ENCODE measurements at regions not wholly inside any gene's neighbourhood (a gene's known extent, or its start where the extent isn't known, plus 50 kb on each side); places are given as distances from the start of the nearest gene placed in this dataset.

GRCh38 chr13:74434782-74435181 is 300.6 kb upstream of the KLF12 start:
- TF ChIP-seq, protein P1, sequence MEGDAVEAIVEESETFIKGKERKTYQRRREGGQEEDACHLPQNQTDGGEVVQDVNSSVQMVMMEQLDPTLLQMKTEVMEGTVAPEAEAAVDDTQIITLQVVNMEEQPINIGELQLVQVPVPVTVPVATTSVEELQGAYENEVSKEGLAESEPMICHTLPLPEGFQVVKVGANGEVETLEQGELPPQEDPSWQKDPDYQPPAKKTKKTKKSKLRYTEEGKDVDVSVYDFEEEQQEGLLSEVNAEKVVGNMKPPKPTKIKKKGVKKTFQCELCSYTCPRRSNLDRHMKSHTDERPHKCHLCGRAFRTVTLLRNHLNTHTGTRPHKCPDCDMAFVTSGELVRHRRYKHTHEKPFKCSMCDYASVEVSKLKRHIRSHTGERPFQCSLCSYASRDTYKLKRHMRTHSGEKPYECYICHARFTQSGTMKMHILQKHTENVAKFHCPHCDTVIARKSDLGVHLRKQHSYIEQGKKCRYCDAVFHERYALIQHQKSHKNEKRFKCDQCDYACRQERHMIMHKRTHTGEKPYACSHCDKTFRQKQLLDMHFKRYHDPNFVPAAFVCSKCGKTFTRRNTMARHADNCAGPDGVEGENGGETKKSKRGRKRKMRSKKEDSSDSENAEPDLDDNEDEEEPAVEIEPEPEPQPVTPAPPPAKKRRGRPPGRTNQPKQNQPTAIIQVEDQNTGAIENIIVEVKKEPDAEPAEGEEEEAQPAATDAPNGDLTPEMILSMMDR (IDR thresholded peaks at IDR 0.05; ENCODE audit: control extremely low read depth, extremely low read depth, low read depth, missing control alignments) = no peak
- ChIA-PET POLR2A (no interaction called here), CTCF (no interaction called here)

GRCh38 chr13:74424455-74424854 is 290.3 kb upstream of the KLF12 start:
- ChIA-PET CTCF (no interaction called here), POLR2A (no interaction called here)
- DNase-seq (ENCODE audit: extremely low spot score) = no peak
- TF ChIP-seq, protein P1 (IDR thresholded peaks at IDR 0.05; ENCODE audit: control extremely low read depth, extremely low read depth, low read depth, missing control alignments) = no peak

More at GRCh38 chr13:74434782-74435181, 300.6 kb upstream of the KLF12 start:
- DNase-seq (ENCODE audit: extremely low spot score) = no peak

DNA sequence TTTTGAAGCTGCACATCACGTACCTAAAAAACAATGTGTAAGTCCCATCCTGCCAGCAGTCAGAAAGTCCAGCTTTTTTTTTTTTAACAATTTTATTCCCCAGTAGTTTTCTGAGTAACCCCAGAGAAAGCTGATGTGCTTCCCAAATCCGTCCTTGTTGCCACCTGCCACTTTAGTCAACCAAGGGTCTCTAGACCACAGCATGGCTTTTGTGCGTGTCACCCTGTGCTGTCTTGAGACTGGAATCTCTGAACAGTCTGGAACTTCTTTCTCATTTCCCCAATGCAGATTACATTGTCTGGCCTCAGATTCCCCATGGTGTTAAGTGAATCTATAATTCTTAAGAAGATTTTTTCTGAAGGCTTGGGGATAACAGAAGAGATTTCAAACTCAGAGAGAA is 289.2 kb upstream of the KLF12 start:
- ChIA-PET CTCF (no interaction called here), POLR2A (no interaction called here)
- TF ChIP-seq, protein P1 (IDR thresholded peaks at IDR 0.05; ENCODE audit: control extremely low read depth, extremely low read depth, low read depth, missing control alignments) = no peak
- no peak for DNase-seq (ENCODE audit: extremely low spot score)

DNA sequence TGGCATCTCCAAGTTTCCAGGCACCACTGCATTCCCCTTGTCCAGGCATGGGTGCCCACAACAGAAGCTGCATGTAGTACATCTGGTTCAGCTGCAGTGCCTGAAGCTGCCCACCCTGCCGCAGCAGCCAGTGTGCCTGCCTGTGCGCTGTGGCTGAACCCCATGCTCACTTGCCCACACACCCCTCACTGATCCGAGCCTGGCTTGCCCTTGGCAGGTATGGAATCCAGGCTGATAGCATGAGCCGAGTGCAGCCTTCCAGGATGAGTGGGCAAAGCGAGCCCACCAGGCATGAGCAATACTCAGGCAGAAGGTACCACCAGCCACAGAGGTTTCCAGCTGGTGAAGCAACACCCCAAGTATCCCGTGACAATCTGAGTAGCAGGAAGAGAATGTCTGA is 280.3 kb upstream of the KLF12 start:
- CTCF ChIA-PET = no interaction called here

DNA sequence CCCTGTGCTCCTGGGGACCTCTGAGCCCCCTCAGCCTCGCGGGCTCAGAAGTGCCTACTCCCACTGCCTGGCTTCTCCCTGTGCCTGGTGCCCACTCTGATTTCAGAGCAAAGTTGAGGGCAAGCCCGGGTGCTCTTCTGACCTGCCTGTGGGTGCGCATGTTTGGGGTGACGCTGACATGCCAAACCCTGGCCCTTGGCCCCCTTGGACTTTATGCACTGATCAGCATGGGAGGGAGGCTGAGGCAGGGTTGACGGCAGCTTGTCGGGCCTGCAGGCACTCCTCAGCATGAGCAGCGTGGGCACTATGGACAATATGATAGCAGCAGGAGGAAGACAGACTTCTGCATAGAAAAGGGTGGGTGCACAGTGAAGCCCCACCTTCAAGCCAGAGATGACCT is 279.3 kb upstream of the KLF12 start:
- CTCF ChIA-PET = no interaction called here
- TF ChIP-seq, protein P1 (IDR thresholded peaks at IDR 0.05; ENCODE audit: control extremely low read depth, extremely low read depth, low read depth, missing control alignments) = no peak
- no peak for DNase-seq (ENCODE audit: extremely low spot score)
- POLR2A ChIA-PET = no interaction called here

More for the DNA sequence above, 280.3 kb upstream of the KLF12 start:
- POLR2A ChIA-PET = no interaction called here
- no peak for DNase-seq (ENCODE audit: extremely low spot score)
- TF ChIP-seq, protein P1 (IDR thresholded peaks at IDR 0.05; ENCODE audit: control extremely low read depth, extremely low read depth, low read depth, missing control alignments) = no peak

- ChIA-PET POLR2A (no interaction called here), CTCF (no interaction called here)
- DNase-seq (ENCODE audit: extremely low spot score) = no peak
- TF ChIP-seq, protein P1 (IDR thresholded peaks at IDR 0.05; ENCODE audit: control extremely low read depth, extremely low read depth, low read depth, missing control alignments) = no peak
These were observed 275.3 kb upstream of the KLF12 start for GRCh38 chr13:74409551-74409950.

DNA sequence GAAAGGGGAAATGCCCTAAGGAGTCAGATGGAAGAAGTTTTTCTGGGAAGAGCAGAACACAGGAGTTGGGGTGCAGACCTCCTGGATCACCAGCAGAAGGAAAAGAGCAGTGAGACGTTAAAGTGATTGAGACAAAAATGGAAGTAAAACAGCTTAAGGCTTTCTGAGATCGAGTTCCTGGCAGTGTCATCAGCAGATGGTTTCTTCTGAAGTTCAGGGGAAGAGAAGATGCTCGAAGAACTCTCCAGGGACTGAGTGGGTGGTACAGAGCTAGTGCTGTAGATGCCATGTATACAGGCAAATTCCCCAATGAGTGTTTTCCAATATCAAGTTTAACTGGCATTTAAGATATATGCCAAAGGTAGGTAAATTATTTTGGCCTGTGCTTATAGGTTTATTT is 272.2 kb upstream of the KLF12 start:
- TF ChIP-seq, protein P1 (IDR thresholded peaks at IDR 0.05; ENCODE audit: control extremely low read depth, extremely low read depth, low read depth, missing control alignments) = no peak
- DNase-seq (ENCODE audit: extremely low spot score) = no peak
- CTCF ChIA-PET = no interaction called here
- POLR2A ChIA-PET = no interaction called here

All from GM10248 (cell line).